Retinal pigment epithelial cell (primary cell): ENCODE measurements at regions not wholly inside any gene's neighbourhood (a gene's known extent, or its start where the extent isn't known, plus 50 kb on each side); places are given as distances from the start of the nearest gene placed in this dataset.

Experiments used
- DNase-seq: peaks from one replicate; pipeline ENCODE4 v3.0.0-alpha.2; 2010; ENCODE audit warnings: low read depth
- H3K4me3 ChIP-seq: 2 replicates; pipeline ENCODE4 v1.5.1; 2011; ENCODE audit warnings: mild to moderate bottlenecking, low read length, control low read depth, moderate library complexity
- CTCF ChIP-seq: conservative IDR thresholded peaks from 2 replicates; pipeline ENCODE4 v1.5.1; 2011; ENCODE audit warnings: low read depth, low read length, control low read depth, inconsistent platforms

GRCh38 chr9:86534572-86535258, 180.5 kb upstream of the TUT7 start:
- TF ChIP-seq CTCF, result no peak
- no peak for DNase-seq
- H3K4me3 ChIP-seq, result no peak overlapping the region

- TF ChIP-seq CTCF, result no peak
- DNase-seq, result no peak
- no peak overlapping the region for H3K4me3 ChIP-seq
These were observed 177.9 kb upstream of the TUT7 start for GRCh38 chr9:86531971-86532640.

GRCh38 chr9:86531273-86531970, 177.2 kb upstream of the TUT7 start:
- H3K4me3 ChIP-seq, result no peak overlapping the region
- no peak for TF ChIP-seq CTCF
- no peak for DNase-seq

GRCh38 chr9:86529496-86530275, 175.5 kb upstream of the TUT7 start:
- no peak for DNase-seq
- no peak for TF ChIP-seq CTCF
- H3K4me3 ChIP-seq, result no peak overlapping the region

GRCh38 chr9:86526021-86526420, 171.8 kb upstream of the TUT7 start:
- no peak for DNase-seq
- H3K4me3 ChIP-seq, result no peak overlapping the region
- TF ChIP-seq CTCF, result no peak

GRCh38 chr9:86525182-86525581, 171.0 kb upstream of the TUT7 start:
- no peak overlapping the region for H3K4me3 ChIP-seq
- no peak for TF ChIP-seq CTCF
- DNase-seq, result no peak
